H1 (cell line): ENCODE measurements at regions not wholly inside any gene's neighbourhood (a gene's known extent, or its start where the extent isn't known, plus 50 kb on each side); places are given as distances from the start of the nearest gene placed in this dataset.

Experiments used
- ATF2 ChIP-seq: IDR thresholded peaks from 2 replicates; pipeline ENCODE4 v1.6.1; 2012; ENCODE audit warnings: low read length, inconsistent platforms
- BACH1 ChIP-seq: IDR thresholded peaks from 2 replicates; pipeline ENCODE4 v1.6.1; 2012; ENCODE audit warnings: low read length, improper control_type of control experiment
- CBX5 ChIP-seq: fragments of 300-800, 300-1000 bp; sonication (generic); IDR thresholded peaks from 2 replicates; pipeline ENCODE4 v1.7.1; 2016; ENCODE audit warnings: antibody characterized with exemption, low read length, low read depth
- CEBPB ChIP-seq: IDR thresholded peaks from 2 replicates; pipeline ENCODE4 v1.6.1; 2012; ENCODE audit warnings: low read depth, low read length
- CTCF ChIP-seq, 3 experiments: IDR thresholded peaks; 1 replicate in 2 of 3; 2 replicates in 1 of 3; pipeline versions ENCODE4 v1.5.1 to v1.6.1; 2011; ENCODE audit warnings: low read length in 3 of 3, mild to moderate bottlenecking in 3 of 3, inconsistent platforms in 2 of 3, low read depth in 1 of 3, moderate library complexity in 1 of 3; ENCODE audit not compliant: insufficient read depth in 1 of 3; ENCODE audit errors: control extremely low read depth in 1 of 3
- EZH2 ChIP-seq: fragments of 200-600 bp; sonication (generic); IDR thresholded peaks from 2 replicates; pipeline ENCODE4 v1.7.1; 2012; ENCODE audit warnings: low read depth, mild to moderate bottlenecking, moderate library complexity, low read length, inconsistent platforms; ENCODE audit not compliant: severe bottlenecking
- JUND ChIP-seq: IDR thresholded peaks from 2 replicates; pipeline ENCODE4 v1.6.1; 2011; ENCODE audit warnings: mild to moderate bottlenecking, improper control_type of control experiment, low read length
- MAFK ChIP-seq: IDR thresholded peaks from 2 replicates; pipeline ENCODE4 v1.6.1; 2012; ENCODE audit warnings: low read depth, mild to moderate bottlenecking, improper control_type of control experiment, low read length
- PHF8 ChIP-seq: fragments of 200-600 bp; sonication (generic); conservative IDR thresholded peaks from 2 replicates; pipeline ENCODE4 v1.7.1; 2012; ENCODE audit warnings: low read depth, mild to moderate bottlenecking, inconsistent platforms, low read length, moderate library complexity
- POLR2A ChIP-seq, 2 experiments: IDR thresholded peaks; 1 replicate in 1 of 2; 2 replicates in 1 of 2; pipeline ENCODE4 v1.6.1; 2011; ENCODE audit warnings: low read depth in 2 of 2, low read length in 2 of 2, mild to moderate bottlenecking in 2 of 2; ENCODE audit errors: control extremely low read depth in 1 of 2
- POLR2AphosphoS5 ChIP-seq: IDR thresholded peaks from 2 replicates; pipeline ENCODE4 v1.6.1; 2011; ENCODE audit warnings: low read depth, low read length
- RXRA ChIP-seq: IDR thresholded peaks from 2 replicates; pipeline ENCODE4 v1.6.1; 2011; ENCODE audit warnings: low read depth, mild to moderate bottlenecking, low read length, moderate library complexity; ENCODE audit not compliant: insufficient read depth
- SP1 ChIP-seq: IDR thresholded peaks from 2 replicates; pipeline ENCODE4 v1.6.1; 2011; ENCODE audit warnings: low read depth, low read length
- TBP ChIP-seq: IDR thresholded peaks from 2 replicates; pipeline ENCODE4 v1.6.1; 2011; ENCODE audit warnings: low read depth, low read length, improper control_type of control experiment
- TEAD4 ChIP-seq: IDR thresholded peaks from 2 replicates; pipeline ENCODE4 v1.6.1; 2012; ENCODE audit warnings: low read depth, low read length, inconsistent platforms, mixed read lengths
- USF2 ChIP-seq: IDR thresholded peaks from 2 replicates; pipeline ENCODE4 v1.6.1; 2011; ENCODE audit warnings: low read length, improper control_type of control experiment

DNA sequence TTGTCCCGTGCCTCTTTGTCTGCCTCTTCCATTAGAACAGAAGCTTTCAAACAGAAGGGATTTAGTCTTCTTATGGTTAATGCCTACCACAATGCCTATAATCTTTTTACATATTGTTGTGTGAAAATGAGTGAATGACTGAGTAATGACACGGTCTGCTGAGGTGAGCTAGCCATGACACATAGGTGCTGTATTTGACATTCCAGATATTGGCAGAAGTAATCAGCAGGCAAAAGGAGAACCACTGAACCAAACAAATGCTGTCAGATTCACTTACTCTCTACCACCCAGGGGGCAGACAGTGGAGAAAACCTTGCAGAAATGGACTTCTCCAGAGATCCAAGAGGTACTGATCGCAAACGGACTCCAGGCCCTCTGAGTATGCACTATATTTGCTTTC, 377.2 kb upstream of the VWC2 start (continued):
- TF ChIP-seq TBP (no peak), CEBPB (no peak), SP1 (no peak), CTCF (IDR thresholded peaks at IDR 0.05; ENCODE audit: control extremely low read depth in 1 of 3, insufficient read depth in 1 of 3, low read depth in 1 of 3, low read length in 3 of 3) (no peak), JUND (no peak), ATF2 (no peak), POLR2A (IDR thresholded peaks at IDR 0.05; ENCODE audit: control extremely low read depth in 1 of 2, low read depth in 2 of 2, low read length in 2 of 2) (no peak), POLR2AphosphoS5 (no peak), MAFK (no peak), RXRA (no peak), BACH1 (no peak), USF2 (no peak), TEAD4 (no peak), PHF8 (no peak), EZH2 (no peak), CBX5 (no peak)
